ENCODE measurements at regions not wholly inside any gene's neighbourhood (a gene's known extent, or its start where the extent isn't known, plus 50 kb on each side); places are given as distances from the start of the nearest gene placed in this dataset.

DNA sequence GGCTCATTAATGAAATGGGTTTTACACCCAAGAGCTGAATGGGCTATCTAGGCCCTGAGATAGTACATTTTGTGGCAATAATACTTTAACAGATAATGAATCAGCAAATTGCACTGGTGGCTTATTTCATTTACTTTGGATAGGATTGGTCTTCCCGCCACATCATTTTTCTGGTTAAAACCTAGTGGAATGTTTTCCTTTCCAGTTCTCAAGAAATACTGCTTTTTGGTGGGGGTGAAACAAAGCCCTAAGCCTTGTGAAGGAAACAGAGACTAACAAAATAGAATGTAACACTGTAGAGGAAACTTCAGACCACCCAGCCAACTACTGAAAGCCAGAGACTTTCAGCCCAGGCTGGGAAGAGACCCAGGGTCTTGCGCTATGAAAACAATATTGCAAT lies 172.2 kb downstream of the HHIPL2 start:
- H3K27ac ChIP-seq (replicated peaks): no peak overlapping the region
- intact Hi-C loops (cut with micrococcal nuclease): no loop called here
- no peaks in the 10 kb centered on the region for H3K4me1 ChIP-seq
- no peak for DNase-seq
- no peaks in the 10 kb centered on the region for H3K36me3 ChIP-seq
- H3K4me3 ChIP-seq: no peak overlapping the region
- H3K27me3 ChIP-seq (ENCODE audit: low read depth): peaks cover 11% of the 10 kb centered on the region
- no peak for TF ChIP-seq CTCF (IDR thresholded peaks at IDR 0.05; ENCODE audit: borderline replicate concordance)
- peaks cover 4% of the 10 kb centered on the region for H3K9me3 ChIP-seq (replicated peaks)

DNA sequence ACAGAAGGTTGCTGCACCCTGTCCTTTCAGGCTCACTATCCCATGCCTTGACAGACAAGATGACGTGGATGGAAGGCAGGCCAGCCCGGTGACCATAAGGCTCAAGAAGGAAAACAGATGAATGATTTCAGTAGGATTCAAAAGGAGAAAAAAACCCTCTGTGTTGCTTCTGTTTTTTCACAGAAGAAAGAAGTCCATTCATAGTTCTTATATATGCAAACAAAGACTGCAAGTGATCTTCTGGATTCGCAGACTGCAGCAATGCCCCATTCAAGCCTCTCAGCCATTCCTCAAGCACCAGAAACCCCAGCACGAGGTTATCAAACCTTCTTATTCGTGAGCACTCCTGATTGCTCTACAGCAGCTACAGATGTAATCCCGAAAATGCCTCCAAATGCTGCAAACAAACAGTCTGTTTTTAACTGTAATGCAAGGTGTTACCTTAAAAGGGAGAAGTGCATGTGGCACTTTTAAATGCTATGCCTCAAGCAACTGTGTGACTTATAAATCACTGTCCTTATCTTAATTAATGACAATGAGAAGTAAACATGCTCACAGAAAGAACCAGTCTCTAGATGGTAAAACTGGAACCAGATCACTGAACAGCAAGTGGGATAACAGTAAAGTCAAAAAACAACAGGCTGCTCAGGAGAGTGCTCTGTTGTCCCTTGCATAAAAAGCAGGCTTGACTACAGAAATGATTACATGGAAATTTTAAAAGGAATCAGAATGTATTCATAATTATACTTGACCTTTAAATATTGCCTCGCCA lies 173.9 kb downstream of the HHIPL2 start:
- Histone ChIP-seq H3K27ac (replicated peaks) (no peak overlapping the region), H3K27me3 (ENCODE audit: low read depth) (peaks cover 11% of the 10 kb centered on the region), H3K36me3 (no peaks in the 10 kb centered on the region), H3K9me3 (replicated peaks) (no peaks in the 10 kb centered on the region), H3K4me1 (no peaks in the 10 kb centered on the region), H3K4me3 (no peak overlapping the region)
- no peak for TF ChIP-seq CTCF (IDR thresholded peaks at IDR 0.05; ENCODE audit: borderline replicate concordance)
- intact Hi-C loops (cut with micrococcal nuclease): no loop called here
- DNase-seq: no peak

DNA sequence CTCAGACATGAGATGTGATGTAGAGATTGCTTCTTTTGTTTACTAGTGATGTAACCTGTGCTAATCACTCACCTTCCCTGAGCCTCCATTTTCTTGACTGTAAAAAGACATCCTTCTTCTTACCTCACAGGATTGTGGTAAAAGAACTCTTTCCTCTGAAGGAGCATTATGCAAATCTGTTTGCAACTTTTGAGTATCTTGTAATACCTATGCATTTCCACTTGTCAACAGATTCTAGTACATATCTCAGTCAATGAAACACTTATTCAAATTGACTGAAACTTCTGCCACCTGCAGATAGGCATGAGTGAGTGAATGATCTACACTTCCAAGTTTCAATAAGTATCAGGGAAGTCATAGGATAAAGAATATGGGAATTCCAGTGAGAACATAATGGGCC lies 174.7 kb downstream of the HHIPL2 start:
- Histone ChIP-seq H3K27me3 (ENCODE audit: low read depth) (peaks cover 11% of the 10 kb centered on the region), H3K36me3 (no peaks in the 10 kb centered on the region), H3K4me1 (no peaks in the 10 kb centered on the region), H3K27ac (replicated peaks) (no peak overlapping the region), H3K4me3 (no peak overlapping the region), H3K9me3 (replicated peaks) (no peaks in the 10 kb centered on the region)
- intact Hi-C loops (cut with micrococcal nuclease): no loop called here
- no peak for DNase-seq
- TF ChIP-seq CTCF (IDR thresholded peaks at IDR 0.05; ENCODE audit: borderline replicate concordance): no peak

- H3K36me3 ChIP-seq: no peaks in the 10 kb centered on the region
- TF ChIP-seq CTCF (IDR thresholded peaks at IDR 0.05; ENCODE audit: borderline replicate concordance): no peak
- no peak overlapping the region for H3K27ac ChIP-seq (replicated peaks)
- no peak overlapping the region for H3K4me3 ChIP-seq
- no peak for DNase-seq
- intact Hi-C loops (cut with micrococcal nuclease): no loop called here
- H3K9me3 ChIP-seq (replicated peaks): no peaks in the 10 kb centered on the region
- no peaks in the 10 kb centered on the region for H3K4me1 ChIP-seq
- H3K27me3 ChIP-seq (ENCODE audit: low read depth): peaks cover 11% of the 10 kb centered on the region
Observed at GRCh38 chr1:222372221-222372620, 175.7 kb downstream of the HHIPL2 start.

DNA sequence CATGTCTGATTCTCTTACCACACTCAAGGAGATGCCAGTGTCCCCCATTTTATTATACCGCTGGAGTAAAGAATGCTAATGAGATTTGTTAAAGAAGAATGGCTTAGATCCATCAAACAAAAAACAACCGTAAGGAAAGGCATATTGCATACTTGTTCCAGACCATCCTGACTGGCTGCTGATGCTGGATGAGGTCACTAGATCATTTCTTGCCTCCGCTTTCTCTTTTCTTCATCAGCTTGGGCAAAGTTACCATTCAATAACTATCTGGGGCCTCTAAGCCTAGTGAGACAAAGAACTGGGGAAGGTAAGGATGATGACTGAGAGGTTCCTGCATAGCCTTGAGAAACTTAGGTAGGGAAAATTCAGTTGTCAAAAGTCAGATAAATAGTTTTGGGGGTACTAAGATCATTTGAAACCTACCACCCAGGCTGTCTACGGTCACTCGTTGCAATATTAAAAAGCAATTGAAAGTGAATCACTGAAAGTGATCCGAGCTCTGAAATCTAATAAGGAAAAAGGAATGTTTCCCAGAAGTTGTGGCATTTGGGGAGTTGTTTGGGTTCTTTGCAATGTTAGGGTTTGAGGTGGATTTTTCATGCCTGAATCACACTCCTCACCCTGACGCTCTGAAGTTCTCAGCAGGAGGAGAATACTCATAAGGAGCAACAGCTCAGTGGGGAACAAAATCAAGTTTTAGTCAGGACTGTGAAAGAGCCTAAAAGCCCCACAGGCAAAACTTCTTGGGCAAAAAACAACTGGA lies 176.8 kb downstream of the HHIPL2 start:
- Histone ChIP-seq H3K36me3 (no peaks in the 10 kb centered on the region), H3K4me1 (no peaks in the 10 kb centered on the region), H3K27ac (replicated peaks) (no peak overlapping the region), H3K27me3 (ENCODE audit: low read depth) (peaks cover 11% of the 10 kb centered on the region), H3K4me3 (no peak overlapping the region), H3K9me3 (replicated peaks) (no peaks in the 10 kb centered on the region)
- DNase-seq: no peak
- TF ChIP-seq CTCF (IDR thresholded peaks at IDR 0.05; ENCODE audit: borderline replicate concordance): no peak
- intact Hi-C loops (cut with micrococcal nuclease): no loop called here
